HS-5 (cell line): ENCODE measurements at regions not wholly inside any gene's neighbourhood (a gene's known extent, or its start where the extent isn't known, plus 50 kb on each side); places are given as distances from the start of the nearest gene placed in this dataset.

Experiments
- DNase-seq: peaks from one replicate; pipeline ENCODE4 v3.0.0-alpha.2; 2012; ENCODE audit warnings: low read depth

- DNase-seq: no peak
These were observed 73.0 kb upstream of the ADAD1 start for GRCh38 chr4:122305853-122306252.

GRCh38 chr4:122309988-122310626 lies 68.7 kb upstream of the ADAD1 start:
- DNase-seq: no peak

GRCh38 chr4:122313006-122313646 lies 65.7 kb upstream of the ADAD1 start:
- DNase-seq: no peak

- no peak for DNase-seq
These were observed 51.9 kb upstream of the ADAD1 start for GRCh38 chr4:122326908-122327307.

- DNase-seq: no peak
These were observed 49.9 kb upstream of the ADAD1 start for GRCh38 chr4:122328893-122329292.
